Adipocyte (in vitro differentiated cells): ENCODE measurements at regions not wholly inside any gene's neighbourhood (a gene's known extent, or its start where the extent isn't known, plus 50 kb on each side); places are given as distances from the start of the nearest gene placed in this dataset.

Experiments
- DNase-seq: peaks from one replicate; pipeline ENCODE4 v3.0.0-alpha.2; 2015; ENCODE audit warnings: low read depth
- H3K27me3 ChIP-seq: replicated peaks from 2 replicates; pipeline ENCODE4 v1.7.0; 2013; ENCODE audit warnings: mild to moderate bottlenecking, low read length, moderate library complexity; ENCODE audit not compliant: control insufficient read depth, insufficient read depth
- H3K36me3 ChIP-seq: 2 replicates; pipeline ENCODE4 v1.7.0; 2013; ENCODE audit warnings: low read length, mild to moderate bottlenecking, moderate library complexity; ENCODE audit not compliant: control insufficient read depth, insufficient read depth, severe bottlenecking
- H3K4me1 ChIP-seq: 2 replicates; pipeline ENCODE4 v1.7.0; 2013; ENCODE audit warnings: mild to moderate bottlenecking, low read length, moderate library complexity; ENCODE audit not compliant: control insufficient read depth, insufficient read depth
- H3K4me3 ChIP-seq: 2 replicates; pipeline ENCODE4 v1.7.0; 2013; ENCODE audit warnings: mild to moderate bottlenecking, low read length, moderate library complexity
- H3K9ac ChIP-seq: 2 replicates; pipeline ENCODE4 v1.7.0; 2013; ENCODE audit warnings: mild to moderate bottlenecking, low read length, moderate library complexity
- H3K9me3 ChIP-seq: 2 replicates; pipeline ENCODE4 v1.7.0; 2013; ENCODE audit warnings: mild to moderate bottlenecking, low read length, moderate library complexity; ENCODE audit not compliant: control insufficient read depth

DNA sequence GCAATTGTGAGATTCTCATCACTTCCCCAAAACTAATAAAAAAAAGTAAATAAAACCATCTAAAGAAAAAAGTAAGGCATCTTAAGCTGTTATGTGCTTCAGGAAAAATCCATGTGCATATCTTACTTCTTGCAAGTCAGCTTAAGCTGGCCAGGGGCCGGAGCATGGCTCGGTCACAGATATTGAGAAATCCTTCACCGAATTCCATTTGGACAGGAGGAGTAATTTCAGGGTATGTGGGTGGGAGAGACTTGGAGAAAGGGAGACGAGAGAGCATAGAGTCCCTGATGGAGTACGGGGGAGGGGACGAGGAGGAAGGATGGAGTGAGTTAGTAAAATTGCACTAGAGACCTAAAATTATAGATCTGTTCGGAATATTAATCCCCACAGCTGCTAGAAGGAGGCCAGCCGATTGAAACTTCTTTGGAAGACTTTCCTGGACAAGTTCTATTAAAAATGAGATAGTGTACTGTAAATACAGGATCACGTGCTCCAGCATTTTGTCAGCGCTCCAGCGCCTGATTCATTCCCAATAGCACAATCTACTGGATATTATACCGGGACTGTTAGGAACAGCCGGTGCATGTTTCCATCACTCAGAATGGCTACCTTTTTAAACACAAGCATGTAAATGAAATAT lies 438.5 kb downstream of the ZNF516 start:
- H3K4me1 ChIP-seq, result peaks cover 20% of the 10 kb centered on the region
- H3K36me3 ChIP-seq, result no peaks in the 10 kb centered on the region
- H3K4me3 ChIP-seq, result peak overlapping the region; percentile 52
- H3K9ac ChIP-seq, result peak overlapping the region; percentile 21
- no peak for DNase-seq
- peaks cover 13% of the 10 kb centered on the region for H3K27me3 ChIP-seq
- H3K9me3 ChIP-seq, result no peaks in the 10 kb centered on the region

DNA sequence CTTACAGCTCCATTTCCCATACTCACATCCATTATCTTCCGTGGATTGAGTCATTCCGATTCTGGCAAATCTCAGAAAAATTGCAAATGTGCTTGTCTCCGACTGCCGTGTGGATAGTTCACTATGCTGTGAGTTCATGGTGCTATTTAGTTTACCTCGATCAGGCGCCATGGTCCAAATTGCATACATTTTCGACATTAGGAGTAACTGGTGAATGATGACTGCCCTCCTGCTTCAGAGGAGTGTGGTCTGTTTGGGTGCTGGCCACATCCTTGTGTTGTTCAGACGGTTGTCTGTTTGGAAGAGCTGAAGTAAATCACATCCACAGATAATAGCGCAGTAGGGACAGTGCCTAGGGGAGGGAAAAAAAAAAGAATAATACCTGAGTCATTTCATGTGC lies 439.5 kb downstream of the ZNF516 start:
- no peak overlapping the region for H3K9ac ChIP-seq
- no peak for DNase-seq
- no peak overlapping the region for H3K4me3 ChIP-seq
- no peaks in the 10 kb centered on the region for H3K9me3 ChIP-seq
- H3K4me1 ChIP-seq, result peaks cover 28% of the 10 kb centered on the region
- H3K36me3 ChIP-seq, result no peaks in the 10 kb centered on the region
- H3K27me3 ChIP-seq, result peaks cover 13% of the 10 kb centered on the region

DNA sequence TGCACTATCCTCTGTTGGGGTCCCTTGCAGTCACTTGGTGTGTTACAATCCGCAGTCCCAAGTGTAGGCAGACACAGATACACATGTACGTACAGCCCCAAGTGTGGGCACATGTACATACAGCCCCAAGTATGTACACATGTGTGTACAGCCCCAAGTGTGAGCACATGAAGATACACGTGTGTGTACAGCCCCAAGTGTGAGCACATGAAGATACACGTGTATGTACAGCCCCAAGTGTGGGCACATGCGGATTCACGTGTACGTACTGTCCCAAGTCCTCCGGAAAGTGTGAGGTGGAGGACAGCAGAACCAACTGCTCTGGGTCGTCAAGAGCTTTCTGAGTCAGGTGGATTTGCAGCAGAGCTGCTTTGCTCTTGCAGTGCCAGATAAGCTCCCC lies 440.0 kb downstream of the ZNF516 start:
- no peak overlapping the region for H3K4me3 ChIP-seq
- no peak for DNase-seq
- H3K9me3 ChIP-seq, result no peaks in the 10 kb centered on the region
- peaks cover 10% of the 10 kb centered on the region for H3K27me3 ChIP-seq
- peaks cover 29% of the 10 kb centered on the region for H3K4me1 ChIP-seq
- H3K9ac ChIP-seq, result no peak overlapping the region
- H3K36me3 ChIP-seq, result no peaks in the 10 kb centered on the region

DNA sequence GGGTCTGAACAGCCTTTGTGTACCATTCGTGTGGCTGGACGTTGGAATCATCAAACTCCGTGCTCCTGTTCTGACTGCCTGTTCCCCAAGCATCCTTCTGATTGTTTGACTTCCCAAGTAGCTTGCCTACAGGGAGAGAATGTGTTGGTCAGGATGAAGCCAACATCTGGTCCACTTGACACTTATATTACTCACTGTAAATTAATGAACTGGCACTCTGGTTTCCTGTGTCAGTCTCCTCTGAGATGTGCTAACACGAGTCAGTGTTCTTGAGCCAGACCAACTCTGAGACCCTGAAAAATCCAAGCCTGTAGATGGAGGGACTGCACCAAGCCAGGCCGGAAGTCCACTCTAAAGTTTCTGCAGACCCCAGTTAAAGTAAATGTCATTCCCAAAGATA lies 440.9 kb downstream of the ZNF516 start:
- H3K9me3 ChIP-seq, result no peaks in the 10 kb centered on the region

DNA sequence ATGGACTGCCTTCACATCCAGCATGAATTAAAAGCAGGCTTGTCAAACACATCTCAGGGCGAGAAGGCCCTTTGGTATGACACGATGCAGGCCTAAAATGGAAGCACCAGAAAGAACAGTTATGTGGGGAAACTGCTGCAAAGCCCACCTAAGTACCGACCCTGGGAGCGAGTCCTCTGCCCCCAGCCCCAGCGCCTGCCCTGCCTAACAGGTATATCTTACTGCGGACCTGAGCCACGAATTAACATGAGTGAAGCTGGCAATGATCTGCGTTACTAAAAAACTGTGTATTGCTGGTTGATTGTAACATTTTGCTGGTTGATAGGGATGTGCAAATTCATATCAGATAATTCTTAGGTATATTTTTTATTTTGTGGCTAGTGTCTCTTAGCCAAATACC lies 441.5 kb downstream of the ZNF516 start:
- no peaks in the 10 kb centered on the region for H3K9me3 ChIP-seq
- no peaks in the 10 kb centered on the region for H3K36me3 ChIP-seq
- peaks cover 29% of the 10 kb centered on the region for H3K4me1 ChIP-seq
- H3K9ac ChIP-seq, result no peak overlapping the region
- H3K4me3 ChIP-seq, result no peak overlapping the region
- DNase-seq, result no peak
- H3K27me3 ChIP-seq, result no peaks in the 10 kb centered on the region

More for the DNA sequence above, 440.9 kb downstream of the ZNF516 start:
- Histone ChIP-seq H3K4me1 (peaks cover 29% of the 10 kb centered on the region), H3K36me3 (no peaks in the 10 kb centered on the region), H3K27me3 (peaks cover 4% of the 10 kb centered on the region), H3K4me3 (no peak overlapping the region), H3K9ac (no peak overlapping the region)
- no peak for DNase-seq

DNA sequence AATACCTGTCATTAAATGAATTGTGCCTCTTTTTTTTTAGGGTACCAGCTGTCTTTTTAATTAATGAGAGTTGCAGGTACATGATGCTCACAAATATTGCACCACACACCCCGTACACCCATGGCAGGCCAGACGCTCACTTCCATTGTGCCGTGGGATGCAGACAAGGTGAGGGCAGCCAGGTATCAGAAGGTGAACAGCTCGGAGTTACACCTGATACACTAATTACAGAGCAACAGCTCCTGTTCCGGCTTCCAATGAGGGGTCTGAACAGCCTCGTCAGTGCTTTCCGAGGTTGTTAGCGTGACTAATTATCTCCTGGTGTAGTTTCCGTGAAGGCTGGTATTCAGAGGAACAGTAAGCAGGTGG lies 442.8 kb downstream of the ZNF516 start:
- Histone ChIP-seq H3K27me3 (no peaks in the 10 kb centered on the region), H3K4me1 (peaks cover 29% of the 10 kb centered on the region), H3K36me3 (no peaks in the 10 kb centered on the region), H3K4me3 (no peak overlapping the region), H3K9ac (no peak overlapping the region), H3K9me3 (no peaks in the 10 kb centered on the region)
- DNase-seq, result no peak

DNA sequence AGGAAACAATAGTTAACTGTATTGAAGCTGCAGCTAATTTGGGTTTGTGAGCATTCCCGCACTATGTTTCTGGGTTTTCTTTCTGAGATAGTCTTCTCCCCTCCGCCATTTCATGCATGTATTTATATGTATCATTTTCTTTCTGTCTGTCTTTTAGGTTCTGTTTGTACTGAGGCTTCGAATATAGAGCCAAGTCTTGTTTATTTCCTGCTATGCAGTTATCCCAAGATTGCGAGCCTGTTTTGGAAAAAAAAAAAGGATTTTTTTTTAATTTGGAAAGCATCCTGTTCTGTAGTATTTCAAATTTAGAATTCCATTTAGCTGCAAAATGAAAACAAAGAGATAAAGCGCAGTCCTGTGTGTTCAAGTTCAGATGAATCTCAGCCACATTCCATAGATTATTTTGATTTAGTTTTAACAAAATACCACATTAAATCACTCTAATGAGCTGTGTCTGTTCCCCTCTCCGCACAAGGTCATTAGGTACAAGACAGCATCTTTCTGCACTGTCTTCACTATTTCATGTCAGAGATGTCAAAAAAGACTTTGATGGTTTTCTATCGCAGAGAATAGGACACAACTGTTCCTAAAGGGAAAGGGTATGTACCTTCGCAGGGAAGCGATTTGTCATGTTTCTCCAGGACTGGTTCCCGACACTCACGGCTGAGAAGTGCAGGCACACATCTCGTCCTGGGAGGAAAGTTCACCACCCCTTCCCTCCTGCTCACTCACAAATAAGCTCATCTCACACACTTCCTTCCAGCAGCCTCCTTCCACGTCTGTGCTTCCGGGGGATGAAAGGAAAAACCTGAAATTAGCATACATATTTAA lies 443.4 kb downstream of the ZNF516 start:
- H3K4me3 ChIP-seq, result peak overlapping the region; percentile 66
- H3K4me1 ChIP-seq, result peaks cover 24% of the 10 kb centered on the region
- H3K27me3 ChIP-seq, result no peaks in the 10 kb centered on the region
- H3K9me3 ChIP-seq, result no peaks in the 10 kb centered on the region
- peak overlapping the region; percentile 68 for H3K9ac ChIP-seq
- no peak for DNase-seq
- H3K36me3 ChIP-seq, result no peaks in the 10 kb centered on the region

DNA sequence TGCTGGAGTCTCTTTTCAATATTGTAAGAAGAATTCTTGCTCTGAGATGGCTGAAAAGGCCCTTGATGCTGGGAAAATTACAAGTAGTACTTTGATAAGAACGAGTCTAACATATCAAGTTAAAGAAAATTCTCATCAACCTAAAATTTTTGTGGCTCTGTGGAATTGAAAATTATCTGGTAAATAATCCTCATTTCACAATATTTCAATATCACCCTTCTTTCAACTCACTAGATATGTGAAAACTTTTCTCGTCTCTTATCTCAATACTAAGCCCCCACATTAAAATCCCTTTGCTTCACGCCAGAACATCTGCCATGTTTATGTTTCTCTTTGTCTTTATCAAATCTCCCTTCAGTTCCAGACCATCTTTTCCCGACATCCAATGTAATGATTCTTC lies 448.8 kb downstream of the ZNF516 start:
- Histone ChIP-seq H3K4me1 (peaks cover 6% of the 10 kb centered on the region), H3K9ac (no peak overlapping the region), H3K4me3 (no peak overlapping the region), H3K27me3 (no peaks in the 10 kb centered on the region), H3K36me3 (no peaks in the 10 kb centered on the region), H3K9me3 (no peaks in the 10 kb centered on the region)
- no peak for DNase-seq

DNA sequence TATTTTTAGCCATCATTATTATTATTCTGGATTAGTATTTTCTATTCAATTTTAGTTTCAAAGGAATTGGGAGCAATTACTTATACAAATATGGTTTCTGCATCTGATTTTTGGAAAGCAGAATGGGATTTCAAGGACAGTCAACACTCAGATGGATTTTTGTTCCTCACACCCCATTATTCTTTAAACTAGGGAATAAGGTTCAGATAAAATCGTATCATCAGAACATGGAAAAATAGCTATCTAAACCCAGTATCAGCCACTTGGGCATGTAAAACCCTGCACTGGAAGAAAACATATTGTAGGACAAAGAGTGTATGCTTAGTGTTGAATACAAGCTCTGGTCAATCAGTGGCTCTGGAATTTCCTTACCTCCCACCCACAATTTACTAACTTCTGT lies 452.5 kb downstream of the ZNF516 start:
- Histone ChIP-seq H3K27me3 (no peaks in the 10 kb centered on the region), H3K4me3 (no peak overlapping the region), H3K36me3 (no peaks in the 10 kb centered on the region), H3K9ac (no peak overlapping the region), H3K4me1 (no peaks in the 10 kb centered on the region), H3K9me3 (no peaks in the 10 kb centered on the region)
- no peak for DNase-seq

DNA sequence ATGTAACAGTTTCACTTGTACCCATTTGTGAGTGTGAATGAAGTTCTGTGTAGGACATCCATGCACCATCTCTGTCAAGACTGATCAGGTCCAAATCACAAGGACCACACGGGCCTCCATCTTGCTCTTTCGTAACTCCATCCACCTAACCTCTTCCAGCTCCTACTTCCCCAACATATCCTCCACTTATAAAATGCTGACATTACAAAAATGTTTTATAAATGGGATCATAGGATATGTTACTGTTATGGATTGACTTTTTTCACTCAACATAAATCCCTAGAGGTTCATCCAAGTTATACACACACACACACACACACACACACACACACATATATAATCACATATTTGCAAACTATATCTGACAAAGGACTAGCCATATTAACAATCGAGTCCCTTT lies 476.8 kb downstream of the ZNF516 start:
- Histone ChIP-seq H3K9ac (no peak overlapping the region), H3K36me3 (no peaks in the 10 kb centered on the region), H3K9me3 (peaks cover 11% of the 10 kb centered on the region), H3K4me3 (no peak overlapping the region), H3K4me1 (no peaks in the 10 kb centered on the region), H3K27me3 (no peaks in the 10 kb centered on the region)
- no peak for DNase-seq

DNA sequence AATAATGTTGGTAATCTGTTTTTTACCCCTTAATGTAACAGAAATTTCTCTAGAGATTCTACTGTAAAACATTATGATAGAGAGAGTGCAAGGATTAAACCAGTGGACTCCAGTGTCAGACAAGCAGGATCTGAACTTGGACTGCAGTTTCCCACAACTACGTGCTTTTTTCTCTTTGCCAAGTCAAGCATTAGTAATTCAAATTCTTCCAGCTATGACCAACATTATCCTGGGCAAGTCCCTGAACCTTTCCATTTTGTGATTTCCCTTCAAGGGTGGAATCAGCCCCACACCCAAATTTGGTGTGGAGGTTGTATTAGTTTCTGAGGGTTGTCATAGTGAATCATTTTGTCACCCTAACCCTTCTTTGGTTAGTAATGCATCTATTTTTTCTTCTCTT lies 482.0 kb downstream of the ZNF516 start:
- H3K36me3 ChIP-seq, result no peaks in the 10 kb centered on the region
- no peaks in the 10 kb centered on the region for H3K4me1 ChIP-seq
- DNase-seq, result no peak
- H3K4me3 ChIP-seq, result no peak overlapping the region
- H3K9me3 ChIP-seq, result peaks cover 3% of the 10 kb centered on the region
- no peak overlapping the region for H3K9ac ChIP-seq
- H3K27me3 ChIP-seq, result no peaks in the 10 kb centered on the region
